GM23248 (cell line): ENCODE measurements at regions not wholly inside any gene's neighbourhood (a gene's known extent, or its start where the extent isn't known, plus 50 kb on each side); places are given as distances from the start of the nearest gene placed in this dataset.

Experiments
- EZH2 ChIP-seq: fragments of 200-600 bp; sonication (generic); IDR thresholded peaks from 2 replicates; pipeline ENCODE4 v1.6.1; 2018; ENCODE audit warnings: antibody characterized with exemption, mild to moderate bottlenecking; ENCODE audit not compliant: insufficient read depth, poor library complexity, severe bottlenecking
- EZH2phosphoT487 ChIP-seq: fragments of 200-600 bp; sonication (generic); IDR thresholded peaks from 2 replicates; pipeline ENCODE4 v1.6.1; 2018; ENCODE audit warnings: antibody characterized with exemption, moderate library complexity, mild to moderate bottlenecking, low read depth; ENCODE audit not compliant: insufficient read depth

- TF ChIP-seq EZH2 (no peak), EZH2phosphoT487 (no peak)
These were observed 500.4 kb downstream of the IRX1 start for GRCh38 chr5:4095918-4096630.
